IPS-18a (cell line): ENCODE measurements at regions not wholly inside any gene's neighbourhood (a gene's known extent, or its start where the extent isn't known, plus 50 kb on each side); places are given as distances from the start of the nearest gene placed in this dataset.
"Not testable (repeated sequence)": the region's sequence is repeated elsewhere in the genome, so short reads cannot be mapped to it uniquely, and the experiment has no call there.

Experiments used
- H3K27ac ChIP-seq: one replicate; pipeline ENCODE4 v1.5.1; 2013; ENCODE audit warnings: low read length
- H3K27me3 ChIP-seq: one replicate; pipeline ENCODE4 v1.6.1; 2013; ENCODE audit warnings: mild to moderate bottlenecking, low read length; ENCODE audit not compliant: control insufficient read depth, insufficient read depth
- H3K36me3 ChIP-seq: one replicate; pipeline ENCODE4 v1.6.1; 2013; ENCODE audit warnings: low read depth, low read length; ENCODE audit not compliant: control insufficient read depth
- H3K4me1 ChIP-seq: one replicate; pipeline ENCODE4 v1.6.1; 2013; ENCODE audit warnings: low read depth, low read length; ENCODE audit not compliant: control insufficient read depth
- H3K4me3 ChIP-seq: one replicate; pipeline ENCODE4 v1.5.1; 2013; ENCODE audit warnings: low read length
- H3K9ac ChIP-seq: one replicate; pipeline ENCODE4 v1.6.1; 2013; ENCODE audit warnings: mild to moderate bottlenecking, low read length, moderate library complexity
- H3K9me3 ChIP-seq: one replicate; pipeline ENCODE4 v1.6.1; 2013; ENCODE audit warnings: low read depth, low read length; ENCODE audit not compliant: control insufficient read depth

DNA sequence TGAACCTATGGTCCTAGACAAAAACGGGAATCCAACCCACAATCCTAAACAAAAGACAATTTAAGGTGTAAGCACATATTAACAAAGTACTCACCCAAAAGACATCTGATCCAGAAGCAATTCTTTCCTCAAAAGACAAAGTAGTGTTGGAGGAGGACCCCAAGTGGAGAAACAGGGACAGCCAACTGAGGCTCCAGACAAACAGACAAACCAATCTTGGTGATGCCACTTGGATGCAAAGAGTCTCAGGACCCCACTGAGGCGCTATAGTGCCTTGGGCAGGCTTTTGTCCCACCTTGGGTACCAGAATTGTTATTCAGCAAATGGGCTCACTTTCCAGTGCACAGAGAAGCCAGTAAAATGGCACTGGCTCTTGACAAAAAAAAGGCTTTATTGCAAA, 613.8 kb downstream of the DIPK2A start:
- Histone ChIP-seq H3K27ac (no peak overlapping the region), H3K9ac (no peak overlapping the region), H3K9me3 (no peaks in the 10 kb centered on the region), H3K36me3 (no peaks in the 10 kb centered on the region), H3K4me1 (peaks cover 4% of the 10 kb centered on the region), H3K27me3 (no peaks in the 10 kb centered on the region), H3K4me3 (no peak overlapping the region)

DNA sequence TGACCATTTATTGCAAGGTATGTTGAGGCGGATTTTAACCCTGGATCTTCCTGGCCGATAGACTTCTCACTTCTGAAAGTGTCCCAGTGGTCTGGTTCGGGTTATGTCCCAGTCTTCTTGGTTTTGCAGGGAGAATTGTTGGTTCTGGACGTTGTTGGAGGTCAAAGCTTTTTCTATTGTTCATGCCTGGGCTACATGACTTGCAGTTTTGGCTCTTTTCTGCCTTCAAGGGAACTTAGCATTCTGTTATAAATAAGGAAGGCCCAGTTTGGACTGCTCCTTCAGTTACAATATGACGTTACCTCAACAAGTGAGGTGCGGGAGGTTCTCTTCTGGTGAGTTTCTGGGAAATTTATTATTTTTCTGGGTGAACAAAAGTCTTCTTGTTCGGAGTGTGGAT, 614.3 kb downstream of the DIPK2A start:
- Histone ChIP-seq H3K27ac (no peak overlapping the region), H3K9me3 (no peaks in the 10 kb centered on the region)

DNA sequence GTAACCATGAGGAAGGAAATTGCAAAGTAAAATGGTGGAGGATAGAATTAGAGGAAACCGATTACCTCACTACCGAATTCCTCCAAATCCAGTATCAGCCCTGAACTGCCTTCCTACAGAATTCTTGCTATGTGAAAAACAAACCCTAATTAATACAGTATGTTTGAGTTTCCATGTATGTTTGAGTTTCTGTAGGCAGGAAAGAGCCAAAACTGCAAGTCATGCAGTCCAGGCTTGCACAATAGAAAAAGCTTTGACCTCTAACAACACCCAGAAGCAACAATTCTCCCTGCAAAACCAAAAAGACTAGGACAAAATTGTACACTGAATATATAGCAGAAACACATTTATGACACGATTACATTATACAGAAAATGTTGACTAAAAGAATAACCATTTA, 614.8 kb downstream of the DIPK2A start:
- Histone ChIP-seq H3K9me3 (no peaks in the 10 kb centered on the region), H3K4me1 (peaks cover 14% of the 10 kb centered on the region), H3K4me3 (no peak overlapping the region), H3K27ac (no peak overlapping the region), H3K9ac (no peak overlapping the region), H3K36me3 (no peaks in the 10 kb centered on the region), H3K27me3 (no peaks in the 10 kb centered on the region)

More for the DNA sequence above, 614.3 kb downstream of the DIPK2A start:
- H3K4me3 ChIP-seq = no peak overlapping the region
- no peak overlapping the region for H3K9ac ChIP-seq
- H3K27me3 ChIP-seq = no peaks in the 10 kb centered on the region
- no peaks in the 10 kb centered on the region for H3K36me3 ChIP-seq
- H3K4me1 ChIP-seq = peaks cover 10% of the 10 kb centered on the region

DNA sequence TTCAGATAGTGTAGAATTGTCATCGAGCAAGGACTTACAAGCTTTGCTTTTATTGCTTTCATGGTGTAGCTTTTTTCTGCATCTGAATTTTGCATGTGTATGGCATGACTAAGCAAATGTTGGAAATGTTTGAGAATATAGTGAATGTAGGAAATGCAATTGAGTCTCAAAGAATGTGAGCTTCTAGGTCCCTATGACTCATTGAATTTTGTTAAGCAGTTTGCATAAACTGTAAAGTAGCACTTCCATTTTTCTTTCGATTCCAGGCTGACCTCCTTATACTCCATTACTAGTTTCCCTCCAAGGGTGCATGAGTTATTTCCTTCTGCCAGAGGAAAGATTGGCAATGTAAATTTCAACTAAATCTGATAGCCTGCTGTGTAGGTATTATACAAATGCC, 619.2 kb downstream of the DIPK2A start:
- no peaks in the 10 kb centered on the region for H3K36me3 ChIP-seq
- H3K27ac ChIP-seq = peak overlapping the region; percentile 46
- peaks cover 18% of the 10 kb centered on the region for H3K4me1 ChIP-seq
- no peak overlapping the region for H3K9ac ChIP-seq
- H3K27me3 ChIP-seq = no peaks in the 10 kb centered on the region
- no peaks in the 10 kb centered on the region for H3K9me3 ChIP-seq
- H3K4me3 ChIP-seq = peak overlapping the region; percentile 1

DNA sequence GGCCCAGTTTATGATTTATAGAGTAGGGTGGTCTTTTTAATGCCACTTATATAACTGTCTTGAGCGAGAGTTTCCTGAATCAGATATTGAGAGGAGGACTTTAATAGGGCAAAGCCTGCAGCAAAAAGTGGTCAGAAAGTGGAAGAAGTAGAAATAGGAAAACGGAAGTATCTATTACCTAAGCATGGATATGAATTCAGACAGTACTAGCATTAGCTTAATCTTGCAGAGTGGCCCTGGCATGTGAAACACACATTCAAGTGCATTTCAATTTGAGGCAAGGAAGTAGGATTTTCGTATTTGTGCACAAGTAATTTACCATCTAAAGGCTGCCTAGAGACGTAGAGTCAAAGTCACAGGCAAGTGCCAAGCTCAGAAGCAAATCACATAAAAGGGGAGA, 622.3 kb downstream of the DIPK2A start:
- no peaks in the 10 kb centered on the region for H3K27me3 ChIP-seq
- H3K27ac ChIP-seq = no peak overlapping the region
- H3K9me3 ChIP-seq = no peaks in the 10 kb centered on the region
- no peaks in the 10 kb centered on the region for H3K36me3 ChIP-seq
- H3K9ac ChIP-seq = no peak overlapping the region
- peaks cover 18% of the 10 kb centered on the region for H3K4me1 ChIP-seq
- H3K4me3 ChIP-seq = no peak overlapping the region

DNA sequence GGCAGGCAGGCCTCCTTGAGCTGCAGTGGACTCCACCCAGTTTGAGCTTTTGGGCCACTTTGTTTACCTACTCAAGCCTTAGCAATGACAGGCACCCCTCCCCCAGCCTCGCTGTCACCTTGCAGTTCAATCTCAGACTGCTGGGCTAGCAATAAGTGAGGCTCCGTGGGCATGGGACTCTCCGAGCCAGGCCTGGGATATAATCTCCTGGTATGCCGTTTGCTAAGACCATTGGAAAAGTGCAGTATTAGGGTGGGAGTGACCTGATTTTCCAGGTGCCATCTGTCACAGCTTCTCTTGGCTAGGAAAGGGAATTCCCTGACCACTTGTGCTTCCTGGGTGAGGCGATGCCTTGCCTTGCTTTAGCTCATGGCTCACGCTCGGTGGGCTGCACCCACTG, 648.6 kb downstream of the DIPK2A start:
- H3K4me1 ChIP-seq, H3K36me3 ChIP-seq, H3K4me3 ChIP-seq, H3K27me3 ChIP-seq, H3K9me3 ChIP-seq, H3K27ac ChIP-seq, H3K9ac ChIP-seq: not testable (repeated sequence)

DNA sequence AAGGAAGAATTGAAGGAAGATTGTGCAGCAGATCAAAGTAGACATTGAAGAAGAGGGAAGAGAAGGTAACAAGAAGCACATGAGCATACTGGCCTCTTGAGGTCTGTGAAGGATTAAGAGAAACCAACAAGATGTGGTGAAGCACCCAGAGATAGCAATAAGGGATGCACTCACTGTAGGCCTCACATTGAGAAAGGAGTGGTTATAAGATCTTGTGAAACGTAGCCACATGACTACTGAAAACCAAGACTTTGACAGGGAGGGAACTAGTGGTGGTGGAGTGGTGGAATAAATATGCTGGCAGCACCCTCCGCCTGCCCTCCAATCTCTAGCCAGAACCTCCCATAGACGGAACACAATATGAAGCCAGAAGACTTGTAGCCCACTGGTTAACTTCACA, 651.2 kb downstream of the DIPK2A start:
- Histone ChIP-seq H3K36me3 (no peaks in the 10 kb centered on the region), H3K27me3 (no peaks in the 10 kb centered on the region), H3K9ac (no peak overlapping the region), H3K4me3 (no peak overlapping the region), H3K9me3 (no peaks in the 10 kb centered on the region), H3K4me1 (no peaks in the 10 kb centered on the region), H3K27ac (no peak overlapping the region)

DNA sequence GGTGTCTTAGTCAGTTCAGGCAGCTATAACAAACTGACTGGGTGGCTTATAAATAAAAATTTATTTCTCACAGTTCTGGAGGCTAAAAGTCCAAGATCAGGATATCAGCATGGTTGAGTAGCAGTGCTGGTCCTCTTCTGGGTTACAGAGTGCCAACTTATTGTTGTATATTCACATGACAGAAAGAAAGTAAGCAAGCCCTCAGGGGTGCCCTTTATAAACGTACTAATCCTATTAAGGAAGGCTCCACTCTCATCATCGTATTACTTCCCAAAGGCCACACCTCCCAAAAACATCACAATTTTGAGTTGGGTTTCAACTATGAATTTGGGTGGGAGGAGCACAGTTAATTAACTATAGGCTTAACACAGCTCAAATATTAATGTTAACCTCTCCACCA, 653.0 kb downstream of the DIPK2A start:
- H3K27ac ChIP-seq = no peak overlapping the region
- H3K4me1 ChIP-seq = no peaks in the 10 kb centered on the region
- no peaks in the 10 kb centered on the region for H3K36me3 ChIP-seq
- no peaks in the 10 kb centered on the region for H3K9me3 ChIP-seq
- H3K4me3 ChIP-seq = no peak overlapping the region
- no peak overlapping the region for H3K9ac ChIP-seq
- no peaks in the 10 kb centered on the region for H3K27me3 ChIP-seq

DNA sequence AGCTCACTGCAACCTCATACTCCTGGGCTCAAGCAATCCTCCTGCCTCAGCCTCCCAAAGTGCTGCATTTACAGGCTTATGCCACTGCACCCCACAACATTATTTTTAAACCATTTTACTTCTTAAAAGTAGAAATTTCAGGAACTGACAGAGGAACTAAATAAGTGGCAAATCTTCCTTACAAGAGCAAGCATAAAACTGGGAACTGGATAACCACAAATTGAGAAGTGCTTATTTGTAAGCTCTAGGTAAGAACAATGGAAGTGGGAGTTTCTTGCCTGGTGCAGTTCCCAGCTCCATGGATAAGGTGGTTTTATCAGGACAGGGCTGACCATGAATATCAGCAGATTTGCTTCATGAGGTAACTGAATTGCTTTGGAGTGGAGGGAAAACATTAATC, 655.2 kb downstream of the DIPK2A start:
- Histone ChIP-seq H3K27ac (no peak overlapping the region), H3K27me3 (no peaks in the 10 kb centered on the region), H3K36me3 (no peaks in the 10 kb centered on the region), H3K4me3 (no peak overlapping the region), H3K9me3 (no peaks in the 10 kb centered on the region), H3K4me1 (no peaks in the 10 kb centered on the region), H3K9ac (no peak overlapping the region)

DNA sequence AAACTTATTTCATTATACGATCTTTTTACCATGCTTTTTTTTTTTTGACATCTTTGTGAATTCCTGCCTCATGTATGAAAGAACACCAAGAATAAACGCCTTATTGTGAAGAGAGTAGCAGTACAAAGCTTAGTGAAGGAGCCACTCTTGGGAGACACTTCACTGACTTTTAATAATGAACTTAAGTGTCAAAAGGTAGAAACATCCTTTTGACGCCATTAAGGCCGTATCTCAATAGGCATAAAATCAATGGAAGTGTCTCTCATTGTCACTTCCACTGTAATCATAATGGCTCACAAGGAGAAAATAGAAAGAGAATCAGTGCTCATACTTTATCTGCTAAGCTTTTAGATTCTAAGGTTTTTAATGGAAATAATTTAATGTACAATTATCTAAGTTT, 657.8 kb downstream of the DIPK2A start:
- Histone ChIP-seq H3K27ac (no peak overlapping the region), H3K4me3 (no peak overlapping the region), H3K9ac (no peak overlapping the region), H3K4me1 (no peaks in the 10 kb centered on the region), H3K36me3 (no peaks in the 10 kb centered on the region), H3K27me3 (no peaks in the 10 kb centered on the region), H3K9me3 (no peaks in the 10 kb centered on the region)

DNA sequence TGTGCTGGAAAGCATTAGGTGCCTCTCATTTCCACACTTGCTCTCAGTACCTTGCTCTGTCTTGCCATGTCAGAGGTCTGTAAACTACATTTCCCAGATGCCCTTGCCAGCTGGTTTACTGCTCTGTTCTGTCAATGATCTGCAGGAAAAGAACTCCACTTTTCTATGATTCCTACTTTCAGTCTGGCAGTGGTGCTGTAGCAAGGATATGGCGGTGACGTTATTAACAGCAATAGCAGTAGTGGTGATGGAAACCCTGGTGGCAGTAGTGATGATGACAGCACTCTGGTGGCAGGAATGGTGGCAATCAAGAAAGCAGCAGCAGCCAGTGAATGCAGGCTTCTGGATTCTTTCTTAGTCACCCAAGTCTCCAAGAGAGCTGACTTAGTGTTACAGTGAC, 665.2 kb downstream of the DIPK2A start:
- no peaks in the 10 kb centered on the region for H3K36me3 ChIP-seq
- no peak overlapping the region for H3K9ac ChIP-seq

DNA sequence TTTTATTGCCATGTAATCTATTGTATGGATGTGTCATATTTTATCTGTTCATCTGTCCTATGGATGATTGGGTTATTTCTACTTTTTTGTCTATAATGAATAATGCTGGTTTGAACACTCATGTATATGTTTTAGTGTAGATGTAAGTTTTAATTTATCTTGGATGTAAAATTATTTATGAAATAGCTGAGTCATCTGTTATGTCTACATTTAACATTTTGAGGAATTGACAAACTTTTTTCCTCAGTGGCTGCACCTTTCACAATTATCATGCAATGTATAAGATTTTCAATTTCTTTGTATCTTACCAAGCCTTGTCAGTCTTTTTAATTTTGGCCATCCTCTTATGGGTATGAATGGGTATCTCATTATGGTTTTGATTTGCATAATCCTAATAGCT, 666.4 kb downstream of the DIPK2A start:
- H3K27ac ChIP-seq = no peak overlapping the region
- H3K36me3 ChIP-seq = no peaks in the 10 kb centered on the region
- H3K9ac ChIP-seq = no peak overlapping the region
- no peaks in the 10 kb centered on the region for H3K9me3 ChIP-seq
- H3K4me3 ChIP-seq = no peak overlapping the region
- H3K4me1 ChIP-seq = no peaks in the 10 kb centered on the region
- H3K27me3 ChIP-seq = no peaks in the 10 kb centered on the region

More for the DNA sequence above, 665.2 kb downstream of the DIPK2A start:
- Histone ChIP-seq H3K27ac (no peak overlapping the region), H3K27me3 (no peaks in the 10 kb centered on the region), H3K9me3 (no peaks in the 10 kb centered on the region), H3K4me1 (no peaks in the 10 kb centered on the region), H3K4me3 (no peak overlapping the region)
